Stimulated activated CD8-positive, alpha-beta memory T cell treated with anti-CD3 and anti-CD28 coated beads, Interleukin-7, amount 100 ng/mL, for 48 hours (primary cell): ENCODE measurements at regions not wholly inside any gene's neighbourhood (a gene's known extent, or its start where the extent isn't known, plus 50 kb on each side); places are given as distances from the start of the nearest gene placed in this dataset.
"Not testable (repeated sequence)": the region's sequence is repeated elsewhere in the genome, so short reads cannot be mapped to it uniquely, and the experiment has no call there.

ENCODE experiments used
- DNase-seq, 2 donors: peaks; one replicate each; pipeline ENCODE4 v3.0.0-alpha.2; 2020; ENCODE audit warnings: low read depth in 1 of 2; ENCODE audit errors: extremely low read depth in 1 of 2

GRCh38 chr1:219038398-219038797 lies 135.3 kb upstream of the LYPLAL1 start:
- no peak for DNase-seq

GRCh38 chr1:219039017-219039681 lies 134.5 kb upstream of the LYPLAL1 start:
- DNase-seq: no peak

- DNase-seq: no peak
Observed at GRCh38 chr1:219039682-219040154, 134.0 kb upstream of the LYPLAL1 start.

- no peak for DNase-seq
Observed at GRCh38 chr1:219040291-219040690, 133.4 kb upstream of the LYPLAL1 start.

GRCh38 chr1:219041141-219041540 lies 132.5 kb upstream of the LYPLAL1 start:
- DNase-seq: no peak

- no peak for DNase-seq
Observed at GRCh38 chr1:219041818-219042217, 131.9 kb upstream of the LYPLAL1 start.

- no peak for DNase-seq
Observed at GRCh38 chr1:219042769-219043168, 130.9 kb upstream of the LYPLAL1 start.

GRCh38 chr1:219045246-219045645 lies 128.4 kb upstream of the LYPLAL1 start:
- DNase-seq: no peak

GRCh38 chr1:219049501-219049900 lies 124.2 kb upstream of the LYPLAL1 start:
- no peak for DNase-seq

- no peak for DNase-seq
Observed at GRCh38 chr1:219050086-219050821, 123.4 kb upstream of the LYPLAL1 start.

GRCh38 chr1:219050822-219051125 lies 122.9 kb upstream of the LYPLAL1 start:
- DNase-seq: no peak

GRCh38 chr1:219051547-219051946 lies 122.1 kb upstream of the LYPLAL1 start:
- DNase-seq: no peak

GRCh38 chr1:219058891-219059820 lies 114.5 kb upstream of the LYPLAL1 start:
- DNase-seq: no peak

GRCh38 chr1:219060798-219061197 lies 112.9 kb upstream of the LYPLAL1 start:
- DNase-seq: no peak

- DNase-seq: no peak
Observed at GRCh38 chr1:219062161-219062560, 111.5 kb upstream of the LYPLAL1 start.

GRCh38 chr1:219066098-219066497 lies 107.6 kb upstream of the LYPLAL1 start:
- no peak for DNase-seq

GRCh38 chr1:219066631-219067349 lies 106.9 kb upstream of the LYPLAL1 start:
- no peak for DNase-seq

- no peak for DNase-seq
Observed at GRCh38 chr1:219067350-219067712, 106.3 kb upstream of the LYPLAL1 start.

- DNase-seq: not testable (repeated sequence)
Observed at GRCh38 chr1:219070395-219070794, 103.3 kb upstream of the LYPLAL1 start.

- DNase-seq: no peak
Observed at GRCh38 chr1:219071209-219071608, 102.5 kb upstream of the LYPLAL1 start.

GRCh38 chr1:219072329-219072728 lies 101.3 kb upstream of the LYPLAL1 start:
- DNase-seq: no peak
